Activated CD4-positive, CD25-positive, alpha-beta regulatory T cell treated with anti-CD3 and anti-CD28 coated beads, Interleukin-2, amount 50 U/mL, for 16 hours (primary cell): ENCODE measurements at regions not wholly inside any gene's neighbourhood (a gene's known extent, or its start where the extent isn't known, plus 50 kb on each side); places are given as distances from the start of the nearest gene placed in this dataset.

Experiments
- DNase-seq: peaks from one replicate; pipeline ENCODE4 v3.0.0-alpha.2; 2020; ENCODE audit warnings: low read depth, low spot score

GRCh38 chr2:221088506-221088905 lies 483.6 kb downstream of the EPHA4 start:
- no peak for DNase-seq

GRCh38 chr2:221095356-221095755 lies 476.7 kb downstream of the EPHA4 start:
- DNase-seq, result no peak

- DNase-seq, result no peak
Measured at GRCh38 chr2:221096706-221097567, 475.2 kb downstream of the EPHA4 start.

GRCh38 chr2:221097568-221097915 lies 474.6 kb downstream of the EPHA4 start:
- DNase-seq, result no peak

- DNase-seq, result no peak
Measured at GRCh38 chr2:221097949-221098348, 474.2 kb downstream of the EPHA4 start.

- DNase-seq, result no peak
Measured at GRCh38 chr2:221100467-221101089, 471.5 kb downstream of the EPHA4 start.

- no peak for DNase-seq
Measured at GRCh38 chr2:221102896-221103688, 469.0 kb downstream of the EPHA4 start.

GRCh38 chr2:221103930-221104329 lies 468.2 kb downstream of the EPHA4 start:
- DNase-seq, result no peak

- DNase-seq, result no peak
Measured at GRCh38 chr2:221104361-221104811, 467.7 kb downstream of the EPHA4 start.

- DNase-seq, result no peak
Measured at GRCh38 chr2:221106241-221106640, 465.9 kb downstream of the EPHA4 start.

- no peak for DNase-seq
Measured at GRCh38 chr2:221107424-221107823, 464.7 kb downstream of the EPHA4 start.

- DNase-seq, result no peak
Measured at GRCh38 chr2:221109552-221109951, 462.6 kb downstream of the EPHA4 start.

- no peak for DNase-seq
Measured at GRCh38 chr2:221111739-221112138, 460.4 kb downstream of the EPHA4 start.

GRCh38 chr2:221112744-221113143 lies 459.4 kb downstream of the EPHA4 start:
- no peak for DNase-seq

GRCh38 chr2:221115944-221116343 lies 456.2 kb downstream of the EPHA4 start:
- no peak for DNase-seq

GRCh38 chr2:221120643-221121042 lies 451.5 kb downstream of the EPHA4 start:
- no peak for DNase-seq

GRCh38 chr2:221123396-221123795 lies 448.7 kb downstream of the EPHA4 start:
- DNase-seq, result no peak

GRCh38 chr2:221124532-221125240 lies 447.4 kb downstream of the EPHA4 start:
- no peak for DNase-seq

- no peak for DNase-seq
Measured at GRCh38 chr2:221125691-221126090, 446.4 kb downstream of the EPHA4 start.

GRCh38 chr2:221129657-221130056 lies 442.4 kb downstream of the EPHA4 start:
- no peak for DNase-seq

- no peak for DNase-seq
Measured at GRCh38 chr2:221130431-221130830, 441.7 kb downstream of the EPHA4 start.

GRCh38 chr2:221133941-221134340 lies 438.2 kb downstream of the EPHA4 start:
- DNase-seq, result no peak
